K562 (cell line): ENCODE measurements at regions not wholly inside any gene's neighbourhood (a gene's known extent, or its start where the extent isn't known, plus 50 kb on each side); places are given as distances from the start of the nearest gene placed in this dataset.

Source experiments
- ATAC-seq: fragments of 200-7000 bp; cut with Tn5 transposase; 3 replicates; pipeline ENCODE4 v1.9.1; 2020; ENCODE audit warnings: moderate library complexity
- BruUV-seq: library from RNA; stranded (reverse); fragments of 400-500 nt; replicated peaks from 2 replicates; lab custom pipeline; 2021; lab: Mats Ljungman, UMichigan
- CTCF ChIA-PET: fragments of 300-600 bp; formaldehyde crosslinking; extraction: SDS; loops from one replicate; lab custom pipeline; 2021; ENCODE audit warnings: low intra/inter-chr PET ratio; lab: Yijun Ruan, JAX
- POLR2A ChIA-PET: fragments of 300-600, 350-650 bp; sonication (Branson Sonifier 250); formaldehyde crosslinking; extraction: SDS; loops from one replicate; lab custom pipeline; 2021; ENCODE audit warnings: antibody characterized with exemption, inconsistent platforms; lab: Yijun Ruan, JAX
- DNase-seq, 4 experiments: peaks; one replicate each; pipeline versions ENCODE4 v3.0.0 to v3.0.0-alpha.2; 2011 to 2018; ENCODE audit warnings: low spot score in 3 of 4, mixed read lengths in 3 of 4; ENCODE audit errors: extremely low read depth in 1 of 4
- FAIRE-seq: peaks from 2 replicates; lab custom pipeline; 2011; peaks lifted over from hg19 to GRCh38; lab: Jason Lieb, UNC
- H2AFZ ChIP-seq: 2 replicates; pipeline ENCODE4 v1.6.0; 2011; ENCODE audit warnings: low read depth, low read length, control low read depth, inconsistent platforms
- H3K27ac ChIP-seq: fragments of 200-600 bp; 3 replicates; pipeline ENCODE4 v1.8.0; 2011; ENCODE audit warnings: low read depth, mild to moderate bottlenecking, control low read depth, inconsistent platforms, low read length, moderate library complexity, mixed read lengths; ENCODE audit errors: extremely low read depth
- H3K27me3 ChIP-seq, 2 experiments: fragments of 300-600 bp in 1 of 2; 2 replicates in 1 of 2; 3 replicates in 1 of 2; pipeline versions ENCODE4 v1.6.0 to v1.8.0; 2011; ENCODE audit warnings: inconsistent platforms in 2 of 2, low read length in 2 of 2, mild to moderate bottlenecking in 1 of 2, mixed read lengths in 1 of 2, moderate library complexity in 1 of 2; ENCODE audit not compliant: control insufficient read depth in 2 of 2, insufficient read depth in 2 of 2
- H3K36me3 ChIP-seq: fragments of 300-600 bp; 3 replicates; pipeline ENCODE4 v1.8.0; 2011; ENCODE audit warnings: mild to moderate bottlenecking, low read length, inconsistent platforms; ENCODE audit not compliant: control insufficient read depth, insufficient read depth
- H3K4me1 ChIP-seq, 2 experiments: fragments of 200-600 bp in 1 of 2; replicated peaks in 1 of 2; 2 replicates in 1 of 2; 3 replicates in 1 of 2; pipeline versions ENCODE4 v1.5.1 to v1.8.0; 2011; ENCODE audit warnings: inconsistent platforms in 2 of 2, low read length in 2 of 2, mild to moderate bottlenecking in 1 of 2, mixed read lengths in 1 of 2, moderate library complexity in 1 of 2; ENCODE audit not compliant: control insufficient read depth in 2 of 2, insufficient read depth in 2 of 2
- H3K4me2 ChIP-seq: 2 replicates; pipeline ENCODE4 v1.6.1; 2011; ENCODE audit warnings: low read length, control low read depth, inconsistent platforms, mixed read lengths; ENCODE audit not compliant: insufficient read depth
- H3K4me3 ChIP-seq: fragments of 200-600 bp; sonication (generic), shearing (Covaris generic); 2 replicates; pipeline ENCODE4 v1.5.1; 2016; ENCODE audit warnings: control low read depth, inconsistent platforms
- H3K79me2 ChIP-seq: fragments of 200-600 bp; 3 replicates; pipeline ENCODE4 v1.8.0; 2011; ENCODE audit warnings: low read length, inconsistent platforms; ENCODE audit not compliant: control insufficient read depth, insufficient read depth
- H3K9ac ChIP-seq, 2 experiments: 2 replicates each; pipeline versions ENCODE4 v1.6.0 to v1.6.1; 2011; ENCODE audit warnings: low read depth in 2 of 2, low read length in 2 of 2, control low read depth in 1 of 2, inconsistent platforms in 1 of 2, mild to moderate bottlenecking in 1 of 2, mixed read lengths in 1 of 2; ENCODE audit not compliant: insufficient read depth in 1 of 2
- H3K9me1 ChIP-seq: one replicate; pipeline ENCODE4 v1.6.0; 2011; ENCODE audit warnings: inconsistent platforms, mild to moderate bottlenecking, low read length, moderate library complexity; ENCODE audit not compliant: control insufficient read depth, insufficient read depth
- H3K9me3 ChIP-seq: replicated peaks from 2 replicates; pipeline ENCODE4 v1.5.1; 2011; ENCODE audit warnings: low read depth, low read length, inconsistent platforms; ENCODE audit not compliant: control insufficient read depth, insufficient read depth
- H4K20me1 ChIP-seq: replicated peaks from 2 replicates; pipeline ENCODE4 v1.6.1; 2011; ENCODE audit warnings: low read length, inconsistent platforms, mixed read lengths; ENCODE audit not compliant: control insufficient read depth, insufficient read depth
- C11orf30 ChIP-seq: fragments of 450-650 bp; IDR thresholded peaks from 2 replicates; pipeline ENCODE4 v1.6.1; 2016; ENCODE audit warnings: low read depth, mild to moderate bottlenecking
- NCOA2 ChIP-seq, 2 experiments: fragments of 450-650 bp; IDR thresholded peaks; 2 replicates each; pipeline ENCODE4 v1.6.1; 2018; ENCODE audit warnings: mild to moderate bottlenecking in 2 of 2, moderate library complexity in 1 of 2; ENCODE audit not compliant: partially characterized antibody in 2 of 2
- SIX5 ChIP-seq, 2 experiments: IDR thresholded peaks; 2 replicates each; pipeline ENCODE4 v1.6.1; 2011; ENCODE audit warnings: low read length in 2 of 2, borderline replicate concordance in 1 of 2, low read depth in 1 of 2, mild to moderate bottlenecking in 1 of 2, moderate library complexity in 1 of 2; ENCODE audit not compliant: insufficient read depth in 1 of 2
- WGBS: fragments of 100-300 bp; shearing (Covaris generic); methylation state at CpG from one replicate; pipeline ENCODE4 v1.1.6; 2016; ENCODE audit warnings: low coverage, mixed read lengths; ENCODE audit not compliant: insufficient coverage; ENCODE audit errors: missing lambda C conversion rate; 5-methylcytosine and 5-hydroxymethylcytosine counted together
- in situ Hi-C: fragments of 300-500 bp; cut with MboI; formaldehyde crosslinking; loops from 4 replicates; pipeline ENCODE4 v1.15.0; 2018; ENCODE audit warnings: inconsistent platforms, mixed read lengths
- intact Hi-C: fragments of 100-400 bp; cut with micrococcal nuclease; formaldehyde crosslinking; loops from 2 replicates; pipeline ENCODE4 v1.14.2; 2022
- TF ChIP-seq, protein P1 (sequence below): sonication (generic); formaldehyde crosslinking; IDR thresholded peaks from 2 replicates; pipeline ENCODE4 v1.8.1; 2022; ENCODE audit warnings: missing genetic modification reagents

DNA sequence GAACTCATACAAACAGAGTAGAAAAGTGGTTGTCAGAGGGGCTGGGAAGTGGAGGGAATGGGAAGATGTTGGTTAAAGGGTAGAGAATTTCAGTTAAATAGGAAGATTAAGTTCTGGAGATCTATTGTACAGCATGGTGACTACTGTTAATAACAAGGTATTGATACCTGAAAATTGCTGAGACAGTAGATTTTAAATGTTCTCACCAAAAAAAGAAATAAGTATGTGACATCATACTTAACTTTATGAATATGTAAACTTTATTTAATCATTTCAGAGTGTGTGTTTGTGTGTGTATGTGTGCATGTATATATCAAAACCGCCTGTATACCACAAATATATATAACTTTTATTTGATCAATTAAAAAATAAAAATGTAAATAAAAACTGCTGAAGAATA, 896.4 kb downstream of the TFAP2A start (continued):
- TF ChIP-seq NCOA2 (IDR thresholded peaks at IDR 0.05; ENCODE audit: partially characterized antibody in 2 of 2) (no peak), C11orf30 (peak; percentile 51)

DNA sequence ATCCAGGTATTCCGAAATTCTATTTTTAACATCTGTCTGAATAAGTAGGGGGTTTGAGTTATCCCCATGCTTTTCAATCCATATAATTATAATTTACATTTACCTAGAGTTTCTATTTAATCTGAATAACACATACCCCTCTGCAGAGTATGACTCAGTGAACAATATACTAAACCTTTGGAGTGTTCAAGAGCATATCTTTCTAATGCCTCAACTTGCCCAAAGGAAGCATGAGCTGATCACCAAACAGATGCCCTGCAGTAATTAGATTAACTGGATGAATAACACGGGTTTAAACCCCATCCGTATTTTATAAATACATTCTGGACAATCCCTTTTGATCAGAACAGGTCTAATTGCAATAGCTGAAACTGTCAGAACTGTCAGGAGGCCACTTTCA, 897.1 kb downstream of the TFAP2A start:
- FAIRE-seq = no peak
- POLR2A ChIA-PET = interaction anchor here (0.7 kb wide), 1 partner anchor 1900 kb away, joined by 3 read pairs; no protein-coding TSS in a partner anchor

More for the DNA sequence above, 897.1 kb downstream of the TFAP2A start:
- Histone ChIP-seq H3K79me2 (no peaks in the 10 kb centered on the region), H3K36me3 (no peaks in the 10 kb centered on the region), H3K27me3 (no peaks in the 10 kb centered on the region), H4K20me1 (no peaks in the 10 kb centered on the region), H3K4me1 (no peaks in the 10 kb centered on the region), H3K27ac (no peak overlapping the region), H3K4me3 (no peak overlapping the region), H3K4me2 (no peak overlapping the region), H3K9me1 (no peaks in the 10 kb centered on the region), H3K9me3 (no peaks in the 10 kb centered on the region), H3K9ac (no peak overlapping the region), H2AFZ (no peak overlapping the region)
- in situ Hi-C loops = no loop called here
- no peak for ATAC-seq
- CTCF ChIA-PET = no interaction called here
- no peak for TF ChIP-seq SIX5 (IDR thresholded peaks at IDR 0.05; ENCODE audit: borderline replicate concordance in 1 of 2, insufficient read depth in 1 of 2, low read depth in 1 of 2, low read length in 2 of 2)
- TF ChIP-seq, protein P1, sequence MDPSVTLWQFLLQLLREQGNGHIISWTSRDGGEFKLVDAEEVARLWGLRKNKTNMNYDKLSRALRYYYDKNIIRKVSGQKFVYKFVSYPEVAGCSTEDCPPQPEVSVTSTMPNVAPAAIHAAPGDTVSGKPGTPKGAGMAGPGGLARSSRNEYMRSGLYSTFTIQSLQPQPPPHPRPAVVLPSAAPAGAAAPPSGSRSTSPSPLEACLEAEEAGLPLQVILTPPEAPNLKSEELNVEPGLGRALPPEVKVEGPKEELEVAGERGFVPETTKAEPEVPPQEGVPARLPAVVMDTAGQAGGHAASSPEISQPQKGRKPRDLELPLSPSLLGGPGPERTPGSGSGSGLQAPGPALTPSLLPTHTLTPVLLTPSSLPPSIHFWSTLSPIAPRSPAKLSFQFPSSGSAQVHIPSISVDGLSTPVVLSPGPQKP (CRISPR knock-in tag) = no peak
- no TSS peak for BruUV-seq
- WGBS = 0% methylated on average over 3 of the region's 3 CpGs
- intact Hi-C loops = no loop called here
- no peak for DNase-seq
